ENCODE measurements at regions not wholly inside any gene's neighbourhood (a gene's known extent, or its start where the extent isn't known, plus 50 kb on each side); places are given as distances from the start of the nearest gene placed in this dataset.

- H3K4me1 ChIP-seq (ENCODE audit: control insufficient read depth in 1 of 2, insufficient read depth in 2 of 2, low read length in 2 of 2): no peaks in the 10 kb centered on the region
- intact Hi-C loops (cut with DNase I): no loop called here
- H3K4me3 ChIP-seq (ENCODE audit: low read length in 2 of 2): no peak overlapping the region
- H3K27ac ChIP-seq (ENCODE audit: low read depth in 1 of 2, low read length in 2 of 2): no peak overlapping the region
- ATAC-seq (ENCODE audit: low FRiP score) (no peak), DNase-seq (no peak)
- no peaks in the 10 kb centered on the region for H3K9me3 ChIP-seq (ENCODE audit: control insufficient read depth, low read length)
- no peaks in the 10 kb centered on the region for H3K27me3 ChIP-seq (ENCODE audit: control insufficient read depth in 1 of 2, insufficient read depth in 2 of 2, low read length in 1 of 2)
- no peaks in the 10 kb centered on the region for H3K36me3 ChIP-seq (ENCODE audit: control insufficient read depth in 1 of 2, insufficient read depth in 2 of 2, low read length in 1 of 2)
- WGBS, 2 donors: 94 to 95% methylated on average over 4 of the region's 4 CpGs
Measured at GRCh38 chr2:138113871-138114525, 149.7 kb downstream of the HNMT start.

GRCh38 chr2:138115666-138116065 is 151.4 kb downstream of the HNMT start:
- H3K27ac ChIP-seq (ENCODE audit: low read depth in 1 of 2, low read length in 2 of 2): no peak overlapping the region
- intact Hi-C loops (cut with DNase I): no loop called here

GRCh38 chr2:138116456-138116855 is 152.2 kb downstream of the HNMT start:
- 93 to 97% methylated on average over 4 of the region's 4 CpGs for WGBS, 2 donors
- Histone ChIP-seq H3K27ac (ENCODE audit: low read depth in 1 of 2, low read length in 2 of 2) (no peak overlapping the region), H3K4me3 (ENCODE audit: low read length in 2 of 2) (no peak overlapping the region), H3K27me3 (ENCODE audit: control insufficient read depth in 1 of 2, insufficient read depth in 2 of 2, low read length in 1 of 2) (no peaks in the 10 kb centered on the region), H3K4me1 (ENCODE audit: control insufficient read depth in 1 of 2, insufficient read depth in 2 of 2, low read length in 2 of 2) (no peaks in the 10 kb centered on the region), H3K36me3 (ENCODE audit: control insufficient read depth in 1 of 2, insufficient read depth in 2 of 2, low read length in 1 of 2) (no peaks in the 10 kb centered on the region), H3K9me3 (ENCODE audit: control insufficient read depth, low read length) (no peaks in the 10 kb centered on the region)
- DNase-seq: no peak
- intact Hi-C loops (cut with DNase I): no loop called here
- no peak for ATAC-seq (ENCODE audit: low FRiP score)

More at GRCh38 chr2:138115666-138116065, 151.4 kb downstream of the HNMT start:
- no peaks in the 10 kb centered on the region for H3K9me3 ChIP-seq (ENCODE audit: control insufficient read depth, low read length)
- H3K4me1 ChIP-seq (ENCODE audit: control insufficient read depth in 1 of 2, insufficient read depth in 2 of 2, low read length in 2 of 2): no peaks in the 10 kb centered on the region
- DNase-seq (no peak), ATAC-seq (ENCODE audit: low FRiP score) (no peak)
- no peak overlapping the region for H3K4me3 ChIP-seq (ENCODE audit: low read length in 2 of 2)
- no peaks in the 10 kb centered on the region for H3K27me3 ChIP-seq (ENCODE audit: control insufficient read depth in 1 of 2, insufficient read depth in 2 of 2, low read length in 1 of 2)
- no peaks in the 10 kb centered on the region for H3K36me3 ChIP-seq (ENCODE audit: control insufficient read depth in 1 of 2, insufficient read depth in 2 of 2, low read length in 1 of 2)

- intact Hi-C loops (cut with DNase I): no loop called here
- Histone ChIP-seq H3K9me3 (ENCODE audit: control insufficient read depth, low read length) (no peaks in the 10 kb centered on the region), H3K4me3 (ENCODE audit: low read length in 2 of 2) (no peak overlapping the region), H3K36me3 (ENCODE audit: control insufficient read depth in 1 of 2, insufficient read depth in 2 of 2, low read length in 1 of 2) (no peaks in the 10 kb centered on the region), H3K27me3 (ENCODE audit: control insufficient read depth in 1 of 2, insufficient read depth in 2 of 2, low read length in 1 of 2) (no peaks in the 10 kb centered on the region), H3K4me1 (ENCODE audit: control insufficient read depth in 1 of 2, insufficient read depth in 2 of 2, low read length in 2 of 2) (no peaks in the 10 kb centered on the region), H3K27ac (ENCODE audit: low read depth in 1 of 2, low read length in 2 of 2) (no peak overlapping the region)
- DNase-seq (no peak), ATAC-seq (ENCODE audit: low FRiP score) (no peak)
- 84 to 85% methylated on average over 3 of the region's 3 CpGs for WGBS, 2 donors
Measured at GRCh38 chr2:138121666-138122661, 157.7 kb downstream of the HNMT start.

GRCh38 chr2:138122891-138123290 is 158.6 kb downstream of the HNMT start:
- ATAC-seq (ENCODE audit: low FRiP score) (no peak), DNase-seq (no peak)
- Histone ChIP-seq H3K27me3 (ENCODE audit: control insufficient read depth in 1 of 2, insufficient read depth in 2 of 2, low read length in 1 of 2) (no peaks in the 10 kb centered on the region), H3K4me3 (ENCODE audit: low read length in 2 of 2) (no peak overlapping the region), H3K27ac (ENCODE audit: low read depth in 1 of 2, low read length in 2 of 2) (no peak overlapping the region), H3K9me3 (ENCODE audit: control insufficient read depth, low read length) (no peaks in the 10 kb centered on the region), H3K4me1 (ENCODE audit: control insufficient read depth in 1 of 2, insufficient read depth in 2 of 2, low read length in 2 of 2) (no peaks in the 10 kb centered on the region), H3K36me3 (ENCODE audit: control insufficient read depth in 1 of 2, insufficient read depth in 2 of 2, low read length in 1 of 2) (no peaks in the 10 kb centered on the region)
- intact Hi-C loops (cut with DNase I): no loop called here
- WGBS, 2 donors: 53 to 55% methylated on average over 1 of the region's 1 CpG

- ATAC-seq (ENCODE audit: low FRiP score): no peak
- no peaks in the 10 kb centered on the region for H3K4me1 ChIP-seq (ENCODE audit: control insufficient read depth in 1 of 2, insufficient read depth in 2 of 2, low read length in 2 of 2)
Measured at GRCh38 chr2:138123741-138124140, 159.5 kb downstream of the HNMT start.

GRCh38 chr2:138124521-138124920 is 160.2 kb downstream of the HNMT start:
- no peak overlapping the region for H3K27ac ChIP-seq (ENCODE audit: low read depth in 1 of 2, low read length in 2 of 2)
- no peaks in the 10 kb centered on the region for H3K27me3 ChIP-seq (ENCODE audit: control insufficient read depth in 1 of 2, insufficient read depth in 2 of 2, low read length in 1 of 2)
- DNase-seq (no peak), ATAC-seq (ENCODE audit: low FRiP score) (no peak)
- no peaks in the 10 kb centered on the region for H3K9me3 ChIP-seq (ENCODE audit: control insufficient read depth, low read length)
- no peaks in the 10 kb centered on the region for H3K36me3 ChIP-seq (ENCODE audit: control insufficient read depth in 1 of 2, insufficient read depth in 2 of 2, low read length in 1 of 2)
- H3K4me3 ChIP-seq (ENCODE audit: low read length in 2 of 2): no peak overlapping the region
- no peaks in the 10 kb centered on the region for H3K4me1 ChIP-seq (ENCODE audit: control insufficient read depth in 1 of 2, insufficient read depth in 2 of 2, low read length in 2 of 2)
- intact Hi-C loops (cut with DNase I): no loop called here
- WGBS, 2 donors: 93 to 95% methylated on average over 2 of the region's 2 CpGs

More at GRCh38 chr2:138123741-138124140, 159.5 kb downstream of the HNMT start:
- H3K27ac ChIP-seq (ENCODE audit: low read depth in 1 of 2, low read length in 2 of 2): no peak overlapping the region
- H3K27me3 ChIP-seq (ENCODE audit: control insufficient read depth in 1 of 2, insufficient read depth in 2 of 2, low read length in 1 of 2): no peaks in the 10 kb centered on the region
- H3K9me3 ChIP-seq (ENCODE audit: control insufficient read depth, low read length): no peaks in the 10 kb centered on the region
- H3K4me3 ChIP-seq (ENCODE audit: low read length in 2 of 2): no peak overlapping the region
- no peak for DNase-seq
- intact Hi-C loops (cut with DNase I): no loop called here
- no peaks in the 10 kb centered on the region for H3K36me3 ChIP-seq (ENCODE audit: control insufficient read depth in 1 of 2, insufficient read depth in 2 of 2, low read length in 1 of 2)

GRCh38 chr2:138125306-138126288 is 161.3 kb downstream of the HNMT start:
- intact Hi-C loops (cut with DNase I): no loop called here
- Histone ChIP-seq H3K27me3 (ENCODE audit: control insufficient read depth in 1 of 2, insufficient read depth in 2 of 2, low read length in 1 of 2) (no peaks in the 10 kb centered on the region), H3K4me1 (ENCODE audit: control insufficient read depth in 1 of 2, insufficient read depth in 2 of 2, low read length in 2 of 2) (no peaks in the 10 kb centered on the region), H3K36me3 (ENCODE audit: control insufficient read depth in 1 of 2, insufficient read depth in 2 of 2, low read length in 1 of 2) (no peaks in the 10 kb centered on the region), H3K9me3 (ENCODE audit: control insufficient read depth, low read length) (no peaks in the 10 kb centered on the region), H3K27ac (ENCODE audit: low read depth in 1 of 2, low read length in 2 of 2) (no peak overlapping the region), H3K4me3 (ENCODE audit: low read length in 2 of 2) (no peak overlapping the region)
- 88 to 92% methylated on average over 11 of the region's 11 CpGs for WGBS, 2 donors
- DNase-seq (no peak), ATAC-seq (ENCODE audit: low FRiP score) (no peak)
